GM19351 (cell line): ENCODE measurements at regions not wholly inside any gene's neighbourhood (a gene's known extent, or its start where the extent isn't known, plus 50 kb on each side); places are given as distances from the start of the nearest gene placed in this dataset.
"Not testable (repeated sequence)": the region's sequence is repeated elsewhere in the genome, so short reads cannot be mapped to it uniquely, and the experiment has no call there.

Experiments used
- ATAC-seq: cut with Tn5 transposase; IDR thresholded peaks from one replicate; pipeline ENCODE4 v1.9.1; 2021; ENCODE audit warnings: mild to moderate bottlenecking, moderate library complexity; ENCODE audit not compliant: unreplicated experiment

DNA sequence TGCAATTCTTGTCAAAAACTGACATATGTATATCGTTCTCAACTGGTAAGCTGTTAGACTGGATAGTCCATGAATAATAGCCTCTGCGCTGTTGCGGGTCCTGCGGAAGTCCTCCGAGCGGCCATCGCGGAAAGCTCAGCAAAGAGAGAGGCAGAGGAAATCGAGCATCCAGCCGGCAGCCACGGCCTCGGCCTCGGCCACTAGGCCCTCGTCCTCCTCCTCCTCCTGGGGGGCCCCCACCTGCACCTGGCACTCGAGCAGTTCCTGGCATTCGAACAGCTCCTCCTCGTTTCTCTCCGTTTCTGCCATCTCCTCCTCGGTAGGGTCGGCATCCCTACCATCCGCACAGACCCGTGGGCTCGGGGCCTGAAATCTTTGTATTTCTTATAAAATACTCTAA, 111.2 kb upstream of the CYLC1 start:
- not testable (repeated sequence) for ATAC-seq

DNA sequence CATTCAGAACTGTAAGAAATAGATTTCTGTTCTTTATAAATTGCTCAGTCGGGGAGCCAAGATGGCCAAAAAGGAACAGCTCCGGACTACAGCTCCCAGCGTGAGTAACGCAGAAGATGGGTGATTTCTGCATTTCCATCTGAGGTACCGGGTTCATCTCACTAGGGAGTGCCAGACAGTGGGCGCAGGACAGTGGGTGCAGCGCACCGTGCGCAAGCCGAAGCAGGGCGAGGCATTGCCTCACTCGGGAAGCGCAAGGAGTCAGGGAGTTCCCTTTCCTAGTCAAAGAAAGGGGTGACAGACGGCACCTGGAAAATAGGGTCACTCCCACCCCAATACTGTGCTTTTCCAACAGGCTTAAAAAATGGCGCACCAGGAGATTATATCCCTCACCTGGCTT, 110.5 kb upstream of the CYLC1 start:
- not testable (repeated sequence) for ATAC-seq

- ATAC-seq: peak; percentile 64
Measured at GRCh38 chrX:83759872-83760271, 101.1 kb upstream of the CYLC1 start.

DNA sequence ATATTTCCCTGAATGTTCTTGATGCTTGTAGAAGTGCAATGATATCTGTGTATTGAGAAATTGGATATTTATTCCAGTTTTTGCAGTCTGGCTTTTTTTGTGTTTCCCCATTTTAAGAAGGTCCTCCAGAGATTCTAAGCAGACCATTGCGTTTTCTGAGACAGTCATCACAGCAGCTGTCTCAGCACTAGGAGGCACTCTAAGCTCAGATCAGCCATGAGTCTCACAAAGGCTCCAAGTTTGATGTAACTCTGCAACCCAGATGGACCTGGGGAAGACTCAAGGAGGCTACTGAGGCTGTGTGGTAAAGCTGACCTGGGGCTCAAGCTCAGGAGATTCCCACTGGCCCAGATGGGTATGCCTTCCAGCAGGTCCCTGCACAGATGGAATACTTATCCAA, 89.3 kb upstream of the CYLC1 start:
- ATAC-seq: no peak
